UCSD-AML1 (cell line): ENCODE measurements at regions not wholly inside any gene's neighbourhood (a gene's known extent, or its start where the extent isn't known, plus 50 kb on each side); places are given as distances from the start of the nearest gene placed in this dataset.
"Not testable (repeated sequence)": the region's sequence is repeated elsewhere in the genome, so short reads cannot be mapped to it uniquely, and the experiment has no call there.

ENCODE experiments used
- DNase-seq: peaks from one replicate; lab custom pipeline; 2025; ENCODE audit not compliant: unreplicated experiment; lab: John Stamatoyannopoulos, UW

DNA sequence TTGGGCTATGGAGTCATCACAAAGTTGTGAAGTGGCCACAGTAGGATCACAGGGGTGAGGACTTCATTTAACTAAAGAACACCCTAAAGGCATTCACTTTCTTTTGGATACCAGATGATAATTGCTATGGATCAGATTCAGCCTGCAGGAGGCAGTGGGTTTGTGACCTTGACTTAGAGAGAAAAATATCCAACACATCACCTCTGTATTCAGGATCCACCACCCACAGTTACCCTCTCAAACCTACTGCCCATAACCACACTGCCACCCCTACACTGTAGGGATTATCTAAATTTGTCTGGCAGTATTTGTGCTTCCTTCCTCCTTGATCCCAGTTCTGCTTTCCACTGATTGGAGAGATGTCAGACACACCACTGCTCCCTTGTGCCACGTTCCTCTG, 269.4 kb downstream of the MYCN start:
- no peak for DNase-seq

DNA sequence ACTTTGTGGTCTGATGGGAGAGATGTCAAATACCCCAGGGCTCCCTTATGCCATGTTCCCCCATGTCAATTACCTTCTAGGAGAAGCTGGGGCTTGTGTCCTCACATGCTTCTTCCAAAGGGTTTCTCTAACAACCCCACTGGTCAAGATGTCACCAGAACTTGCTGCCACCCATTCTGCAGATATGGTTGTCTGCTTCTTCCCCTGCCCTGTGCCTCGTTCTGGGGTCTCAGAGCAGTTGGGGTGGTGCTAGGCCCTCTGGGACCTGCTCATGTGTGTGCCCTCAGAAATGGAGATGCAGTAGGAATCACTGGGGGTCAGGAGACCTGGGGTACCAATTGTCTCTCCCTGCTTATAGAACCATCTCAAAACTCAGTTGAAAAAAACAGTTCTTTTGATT, 268.6 kb downstream of the MYCN start:
- no peak for DNase-seq

DNA sequence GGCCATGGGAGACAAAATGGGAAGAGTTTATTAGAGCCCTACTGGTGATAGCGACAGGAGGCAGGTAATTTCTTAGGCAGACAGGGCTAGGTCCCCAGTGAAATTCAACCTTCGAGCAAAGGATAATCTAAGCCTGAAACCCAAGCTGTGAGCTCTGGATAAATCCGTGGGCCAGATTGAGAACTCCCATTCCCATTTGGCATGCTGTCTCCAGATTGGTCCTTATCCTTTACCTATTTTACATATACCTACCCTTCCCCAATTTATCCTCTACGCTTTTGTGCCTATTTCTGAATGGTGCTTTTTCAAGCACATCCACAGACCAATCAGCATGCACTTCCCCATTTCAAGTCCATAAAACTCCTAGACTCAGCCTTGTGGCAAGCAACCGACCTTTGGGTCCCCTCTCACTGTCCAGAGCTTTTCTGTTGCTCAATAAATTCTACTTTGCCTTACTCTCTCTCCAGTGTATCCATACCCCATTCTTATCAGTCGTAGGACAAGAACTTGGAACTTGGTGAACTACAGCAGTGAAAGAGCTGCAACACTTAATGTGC, 268.0 kb downstream of the MYCN start:
- no peak for DNase-seq

DNA sequence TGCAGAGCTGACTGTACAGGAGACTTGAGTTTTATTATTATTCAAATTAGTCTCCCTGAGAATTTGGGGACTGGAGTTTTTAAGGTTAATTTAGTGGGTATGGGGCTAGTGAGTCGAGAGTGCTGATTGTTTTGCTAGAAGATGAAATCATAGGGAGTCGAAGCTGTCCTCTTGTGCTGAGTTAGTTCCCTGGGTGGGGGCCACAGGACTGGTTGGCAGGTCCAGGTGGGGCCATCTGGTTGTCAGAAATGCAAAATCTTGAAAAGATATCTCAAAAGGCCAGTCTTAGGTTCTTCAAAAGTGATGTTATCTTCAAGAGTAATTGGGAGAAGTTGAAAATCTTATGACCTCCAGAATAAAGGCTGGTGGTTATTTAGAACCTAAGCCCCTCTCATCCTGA, 267.3 kb downstream of the MYCN start:
- DNase-seq: no peak

DNA sequence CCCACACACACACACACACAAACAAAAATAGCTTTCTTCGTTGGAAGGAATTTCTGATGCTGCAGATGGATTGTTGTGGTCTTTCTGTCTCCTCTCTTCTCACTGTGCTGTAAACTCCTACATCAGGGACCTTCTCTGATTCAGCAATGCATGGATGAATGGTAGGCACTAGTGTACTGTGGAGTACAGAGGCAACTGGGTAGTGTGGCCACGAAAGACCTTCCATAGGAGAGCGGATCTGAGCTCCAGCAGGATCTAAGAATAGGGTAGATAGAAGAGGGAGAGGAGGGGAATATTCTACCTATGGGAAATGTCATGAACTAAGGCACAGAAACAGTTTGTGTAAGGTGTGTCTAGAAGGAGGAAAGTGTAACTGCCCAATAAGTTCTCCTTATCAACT, 266.8 kb downstream of the MYCN start:
- DNase-seq: no peak

DNA sequence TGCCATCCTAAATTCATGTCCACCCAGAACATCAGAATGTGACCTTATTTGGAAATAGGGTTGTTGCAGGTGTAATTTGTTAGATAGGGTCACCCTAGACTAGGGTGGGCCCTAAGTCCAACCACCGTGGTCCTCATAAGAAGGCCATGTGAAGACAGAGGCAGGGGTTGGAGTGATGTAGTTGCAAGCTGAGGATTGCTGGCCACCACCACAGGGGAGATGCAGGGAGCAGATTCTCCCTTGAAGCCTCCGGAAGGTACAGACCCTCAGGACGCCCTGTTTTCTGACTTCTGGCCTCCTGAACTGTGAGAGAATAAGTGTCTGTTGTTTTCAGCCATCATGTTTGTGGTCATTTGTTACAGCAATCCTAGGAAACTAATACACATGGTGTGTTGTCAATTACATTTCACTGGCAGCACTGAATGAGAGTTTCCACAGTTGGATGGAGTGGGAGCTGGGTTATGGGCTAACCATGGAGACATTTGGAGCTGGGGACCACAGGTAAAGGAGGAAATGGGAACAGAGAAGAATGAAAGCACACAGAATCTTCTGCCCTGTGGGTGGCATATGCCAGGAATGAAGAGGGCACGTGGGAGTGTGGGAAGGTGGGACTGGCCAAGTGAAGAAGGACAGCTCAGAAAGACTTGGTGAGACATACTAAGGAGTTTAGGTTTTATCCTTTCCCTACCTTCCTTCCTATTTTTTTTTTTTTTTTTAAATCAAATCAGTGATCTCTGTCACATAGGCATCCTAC, 266.0 kb downstream of the MYCN start:
- no peak for DNase-seq

DNA sequence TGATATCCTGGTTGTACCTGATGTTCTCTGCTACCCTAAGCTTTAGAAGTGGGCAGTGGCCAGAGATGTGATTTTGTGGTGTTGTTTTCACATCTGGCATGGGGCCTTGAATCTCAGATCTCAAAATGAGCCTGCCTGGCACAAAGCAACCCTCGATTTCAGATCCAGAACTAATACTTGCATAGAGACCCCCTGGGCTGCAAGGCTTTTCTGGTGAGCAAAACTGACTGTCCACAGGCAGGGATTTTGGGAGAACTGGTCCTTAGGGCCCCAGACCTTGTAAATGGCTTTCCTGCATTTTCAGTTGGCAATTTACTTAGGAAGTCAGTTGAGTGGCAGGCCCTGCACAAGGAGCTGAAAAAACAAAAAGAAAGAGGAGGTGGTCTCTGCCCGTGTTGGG, 265.3 kb downstream of the MYCN start:
- no peak for DNase-seq

DNA sequence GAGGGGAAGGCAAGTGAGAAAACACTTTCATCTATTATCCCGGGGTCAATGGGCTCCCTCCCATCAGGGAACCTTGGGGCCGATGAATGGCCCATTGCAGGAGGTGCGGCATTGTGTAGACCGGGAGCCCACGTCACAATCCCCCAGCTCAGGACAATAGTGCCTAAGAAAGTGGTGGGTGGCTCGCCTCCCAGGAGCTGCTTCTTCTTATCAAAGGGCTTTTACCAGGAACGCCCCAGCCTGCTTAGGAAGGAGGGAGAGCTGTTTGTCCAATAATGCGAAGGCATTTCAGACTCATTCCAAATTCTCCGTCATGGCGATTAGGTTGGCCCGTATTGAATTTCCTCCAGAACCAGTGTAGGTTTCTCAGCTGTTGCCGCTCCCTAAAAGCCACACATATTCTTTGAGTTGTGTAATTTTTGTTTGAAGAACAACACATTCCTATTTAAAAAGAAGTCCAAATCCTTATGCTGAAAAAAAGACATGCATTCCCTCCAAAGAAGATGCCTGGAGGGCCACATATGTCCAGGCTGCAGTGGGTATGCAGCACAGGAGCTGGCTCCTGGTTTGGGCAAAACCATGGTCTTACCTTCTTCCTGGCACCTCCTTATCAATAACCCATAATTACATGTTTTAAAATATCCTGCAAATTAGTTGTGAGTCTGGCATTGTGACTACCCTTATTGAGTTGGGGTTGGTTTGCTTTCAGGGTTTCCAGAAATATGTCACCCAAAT, 264.7 kb downstream of the MYCN start:
- DNase-seq: no peak

DNA sequence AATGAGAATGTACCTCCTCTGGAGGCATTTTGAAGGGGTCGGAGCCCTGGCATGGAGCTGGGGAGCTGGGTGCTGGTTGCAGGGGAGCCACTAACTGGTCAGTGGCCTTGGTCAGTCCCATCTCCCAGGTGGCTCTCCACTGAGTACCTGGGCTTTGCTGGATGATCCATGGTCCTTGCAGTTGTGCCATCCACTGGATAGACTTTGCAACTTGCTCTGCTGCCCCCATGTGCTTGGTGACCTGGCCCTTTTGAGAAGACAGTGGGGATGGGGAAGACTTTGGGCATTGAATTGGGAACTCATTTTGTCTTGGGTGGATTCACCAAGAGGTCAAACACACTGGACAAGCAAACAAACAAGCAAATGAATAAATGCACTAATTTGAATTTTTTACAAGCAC, 263.9 kb downstream of the MYCN start:
- DNase-seq: no peak

DNA sequence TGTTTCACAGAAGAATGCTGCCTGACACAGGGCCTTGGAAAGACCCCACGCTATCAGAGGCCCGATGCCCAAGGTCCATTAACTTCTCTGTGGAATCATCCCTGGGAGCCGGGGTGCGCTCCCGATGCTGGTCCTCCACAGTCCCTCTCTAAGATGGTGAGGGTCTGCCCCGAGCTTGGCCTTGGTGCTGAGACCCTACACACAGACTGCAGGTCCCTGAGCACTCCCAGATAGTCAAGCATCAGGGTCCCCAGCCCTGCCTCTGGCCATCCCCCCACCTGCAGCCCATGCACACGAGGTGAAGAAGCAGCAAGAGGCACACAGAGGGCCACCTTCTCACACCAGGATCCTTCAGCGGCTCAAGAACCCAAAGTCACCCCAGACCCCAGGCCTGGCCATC, 263.3 kb downstream of the MYCN start:
- DNase-seq: no peak

DNA sequence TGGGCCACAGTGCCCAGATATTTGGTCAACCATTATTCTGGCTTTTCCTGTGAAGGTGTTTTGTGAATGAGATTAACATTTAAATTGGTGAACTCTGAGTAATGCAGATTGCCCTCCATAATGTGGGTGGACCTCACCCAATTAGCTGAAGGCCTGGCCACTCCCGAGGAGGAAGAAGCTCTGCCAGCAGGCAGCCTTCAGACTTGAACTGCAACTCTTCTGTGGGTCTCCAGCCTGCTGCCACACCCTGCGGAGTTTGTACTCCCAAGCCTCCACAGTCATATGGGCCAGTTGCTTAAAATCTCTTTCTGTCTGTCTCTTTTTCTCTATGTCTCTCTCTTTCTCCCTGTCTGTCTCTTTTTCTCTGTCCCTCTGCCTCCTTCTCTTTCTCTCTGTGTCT, 262.7 kb downstream of the MYCN start:
- no peak for DNase-seq

DNA sequence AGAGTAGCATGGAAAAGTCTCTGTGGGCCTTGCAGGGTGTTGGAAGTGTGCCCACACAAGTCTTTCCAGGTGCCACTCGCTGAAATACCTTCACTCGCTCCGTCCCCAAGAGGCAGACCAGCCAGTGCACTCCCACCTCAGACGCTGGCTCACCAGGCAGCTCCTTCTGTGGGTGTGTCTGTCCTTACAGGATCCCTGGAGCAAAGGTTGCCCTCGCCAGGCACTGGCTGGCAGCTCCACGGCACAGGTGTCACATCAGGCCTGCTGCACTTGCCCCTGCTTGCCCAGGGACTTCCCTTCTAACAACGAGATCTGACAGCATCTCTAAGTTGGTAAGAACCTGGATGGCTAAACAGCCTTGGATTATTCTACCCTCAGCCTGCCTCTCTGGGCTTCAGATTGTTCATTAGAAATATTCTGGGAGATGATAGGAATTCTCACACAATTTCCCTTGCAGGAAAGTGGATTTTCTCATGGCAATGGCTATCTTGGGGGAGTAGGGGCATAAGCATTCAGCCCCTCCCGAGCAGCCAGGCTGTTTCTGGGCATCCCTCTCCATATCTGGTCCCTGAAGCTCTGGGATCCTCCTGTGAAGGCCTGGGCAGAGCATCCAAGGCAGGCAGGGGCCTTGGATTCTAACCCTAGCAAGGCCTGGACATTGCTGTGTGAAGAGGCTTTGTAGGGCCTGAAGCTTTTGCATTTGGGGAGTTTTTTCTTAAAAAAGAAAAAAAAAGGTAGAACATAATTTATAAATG, 262.1 kb downstream of the MYCN start:
- DNase-seq: no peak

DNA sequence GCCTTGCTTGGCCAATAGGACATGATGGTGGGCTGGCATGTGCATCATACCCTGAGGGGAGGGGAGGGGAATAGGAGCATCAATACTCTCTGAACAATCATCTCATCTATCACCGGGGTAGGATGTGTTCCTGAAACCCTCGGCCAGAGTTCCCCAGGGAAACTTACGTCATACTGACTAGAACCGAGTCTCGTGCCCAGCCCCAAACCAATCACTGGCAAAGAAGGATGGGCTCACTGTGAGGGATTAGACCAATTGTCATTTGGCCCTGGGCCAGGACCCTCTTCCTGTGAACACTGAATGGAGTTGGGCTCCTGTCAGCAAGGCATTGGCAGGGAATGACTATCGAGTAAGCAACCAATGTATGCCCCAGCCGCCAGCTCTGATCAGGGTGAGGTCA, 261.5 kb downstream of the MYCN start:
- no peak for DNase-seq

DNA sequence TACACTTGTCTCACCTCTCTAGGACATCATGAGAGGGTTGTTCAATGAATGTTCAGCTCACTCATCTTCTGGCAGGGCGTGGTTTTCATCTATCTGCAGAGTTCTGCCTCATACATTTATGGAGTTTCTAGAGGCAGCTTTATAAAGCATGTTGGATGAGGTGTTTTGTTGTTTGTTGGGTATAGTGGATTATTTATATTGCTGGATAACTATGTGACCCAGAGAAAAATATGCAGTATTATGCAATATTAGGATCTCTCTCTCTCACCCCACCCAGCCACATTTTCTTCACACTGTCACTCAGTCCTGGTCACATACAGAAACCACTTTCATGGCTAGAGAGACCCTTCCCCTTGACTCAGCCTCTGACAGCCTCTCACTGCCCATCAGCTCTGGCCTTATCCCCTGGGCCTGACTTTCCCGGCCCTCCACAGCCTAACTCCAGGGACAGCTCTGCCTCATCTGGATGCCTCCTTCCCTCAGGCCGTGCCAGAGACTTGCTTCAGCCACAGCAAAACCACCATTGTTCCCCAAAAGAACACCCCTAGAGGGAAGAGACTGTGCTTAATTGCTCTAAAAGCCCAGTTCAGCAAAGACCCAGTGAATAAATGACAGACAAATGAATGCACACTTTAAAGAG, 260.3 kb downstream of the MYCN start:
- DNase-seq: no peak

DNA sequence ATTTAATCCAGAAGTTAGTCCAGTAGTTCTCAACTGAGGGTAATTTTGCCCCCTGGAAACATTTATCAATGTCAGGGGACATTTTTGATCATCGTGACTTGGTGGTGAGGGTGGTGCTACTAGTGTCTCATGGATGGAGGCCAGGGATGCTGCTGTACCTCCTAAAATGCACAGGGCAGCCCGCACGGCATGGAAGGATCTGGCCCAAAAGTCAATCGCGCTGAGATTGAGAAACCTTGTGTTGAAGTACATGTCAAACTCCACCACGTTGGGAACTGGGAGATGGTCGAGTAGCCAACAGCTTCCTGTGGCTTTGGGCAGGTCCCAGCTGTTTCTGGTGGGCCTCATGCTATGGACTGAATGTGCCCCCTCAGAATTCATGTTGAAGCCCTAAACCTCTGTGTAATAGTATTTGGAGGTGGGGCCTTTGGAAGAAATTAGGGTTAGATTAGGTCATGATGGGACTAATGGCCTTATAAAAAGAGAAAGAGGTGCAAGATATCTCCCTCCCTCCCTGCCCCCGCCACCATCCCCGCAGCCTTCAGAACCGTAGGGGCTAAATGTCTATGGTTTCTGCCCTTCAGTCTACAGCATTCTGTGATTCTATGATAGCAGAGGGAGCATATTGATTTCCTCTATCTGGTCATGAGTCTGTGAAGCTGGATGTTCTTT, 259.7 kb downstream of the MYCN start:
- no peak for DNase-seq

DNA sequence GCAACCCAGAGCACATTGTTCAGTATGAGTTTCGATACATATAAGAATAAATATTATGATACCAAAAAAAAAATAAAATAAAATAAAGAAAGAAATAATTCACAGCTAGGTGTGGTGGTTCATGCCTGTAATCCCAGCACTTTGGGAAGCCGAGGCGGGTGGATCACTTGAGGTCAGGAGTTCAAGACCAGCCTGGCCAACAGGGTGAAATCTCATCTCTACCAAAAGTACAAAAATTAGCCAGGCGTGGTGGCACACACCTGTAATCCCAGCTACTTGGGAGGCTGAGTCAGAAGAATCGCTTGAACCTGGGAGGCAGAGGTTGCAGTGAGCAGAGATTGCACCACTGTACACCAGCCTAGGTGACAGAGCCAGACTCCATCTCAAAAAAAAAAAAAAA, 258.9 kb downstream of the MYCN start:
- DNase-seq: not testable (repeated sequence)

DNA sequence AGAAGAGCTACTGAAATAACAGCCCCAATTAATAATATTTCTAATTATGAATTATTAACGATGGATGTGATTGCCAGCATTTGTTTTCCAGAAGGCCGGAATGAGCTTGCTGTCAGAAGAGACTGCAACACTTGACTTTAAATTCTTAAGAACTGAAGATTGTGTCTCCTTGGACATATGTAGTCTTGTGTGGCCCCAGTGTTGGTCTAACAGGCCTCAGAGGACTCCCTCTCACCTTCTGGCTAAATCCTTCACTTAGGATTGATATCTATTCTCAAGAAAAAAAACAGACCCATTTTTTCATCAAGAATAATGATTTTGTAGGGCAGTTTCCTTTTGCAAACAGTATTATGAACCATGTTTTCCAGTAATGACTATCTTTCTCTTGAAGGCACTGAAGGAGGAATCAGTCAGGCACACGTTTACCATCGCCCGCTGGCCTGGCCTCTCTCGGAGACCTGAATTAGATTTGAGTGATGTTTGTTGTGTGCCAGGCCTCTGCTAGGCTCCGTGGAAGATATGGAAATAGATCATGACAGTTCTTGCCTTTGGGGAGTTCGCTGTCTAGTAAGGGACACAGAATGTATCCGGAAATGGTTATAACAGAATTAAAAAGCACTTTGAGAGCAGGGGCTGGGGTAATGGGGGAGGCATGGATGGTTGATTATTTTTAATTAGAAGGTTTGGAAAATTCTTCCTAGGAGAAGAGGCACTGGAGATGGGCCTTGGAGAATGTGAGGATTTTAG, 258.0 kb downstream of the MYCN start:
- no peak for DNase-seq

DNA sequence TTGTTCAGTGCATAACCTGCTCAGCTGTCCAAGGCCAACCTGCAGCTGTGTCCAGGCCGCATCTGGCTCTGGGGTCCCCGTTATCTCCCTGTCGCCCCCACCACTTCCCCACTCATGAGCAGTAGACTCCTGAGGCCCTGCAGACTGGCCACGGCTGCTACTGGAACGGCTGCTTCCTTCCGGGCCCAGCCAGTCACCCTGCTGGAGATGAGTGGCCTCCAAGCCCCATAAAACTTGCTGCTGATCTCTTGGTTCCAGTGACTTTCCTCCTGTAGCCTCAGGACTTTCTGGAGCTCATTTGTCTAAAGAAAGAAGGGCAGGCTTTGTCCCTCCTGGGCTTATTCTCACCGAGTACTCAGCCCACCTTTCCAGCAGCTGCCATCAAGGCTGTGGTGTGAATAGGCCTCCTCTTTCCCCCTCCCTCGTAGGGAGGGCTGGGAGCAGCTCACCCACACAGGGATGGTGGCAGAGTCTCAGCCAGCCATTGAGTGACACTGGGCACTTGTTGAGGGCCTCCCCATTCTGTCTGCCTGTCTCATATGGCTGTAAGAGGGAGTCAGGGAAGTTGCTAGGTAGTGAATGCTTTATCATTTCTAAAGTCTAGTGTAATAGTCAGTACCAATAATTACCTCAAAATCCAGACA, 257.3 kb downstream of the MYCN start:
- DNase-seq: no peak

DNA sequence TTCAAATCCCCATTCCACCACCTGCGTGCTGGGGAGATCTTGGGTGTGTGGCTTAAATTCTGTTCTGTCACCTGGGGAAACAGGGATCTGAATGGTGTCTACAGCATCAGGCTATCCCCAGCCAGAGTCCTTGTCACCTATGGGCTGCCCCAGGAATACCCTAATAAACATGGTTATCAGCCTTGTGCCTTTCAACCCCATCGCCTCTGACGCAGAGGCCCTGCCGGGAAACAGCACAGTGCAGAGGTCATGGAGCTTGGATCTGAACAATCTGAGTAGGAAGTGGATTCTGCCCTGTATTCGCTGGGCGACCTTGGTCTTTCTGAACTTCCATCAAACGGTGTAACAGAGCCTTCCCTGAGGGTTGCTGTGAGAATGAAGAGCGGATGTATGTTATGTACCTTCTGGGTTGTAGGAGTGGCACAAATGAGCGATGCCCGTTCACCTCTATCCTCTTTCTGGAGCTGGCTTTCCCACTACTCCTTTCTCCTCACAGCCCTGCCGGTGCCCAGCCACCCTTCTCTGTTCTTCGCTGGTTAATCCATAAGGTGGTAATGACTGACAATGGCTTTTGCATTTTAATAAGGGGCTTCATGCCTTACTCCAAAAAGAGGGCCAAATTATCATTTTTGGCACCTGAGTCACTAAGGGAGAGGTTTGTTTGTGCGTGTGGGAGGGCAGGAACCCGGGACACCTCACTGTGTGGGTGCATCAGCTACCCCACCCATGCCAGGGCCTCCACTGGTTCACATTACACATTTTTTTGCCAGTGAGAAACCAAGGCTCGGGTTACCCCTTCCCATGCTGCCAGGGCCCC, 256.5 kb downstream of the MYCN start:
- no peak for DNase-seq
